ENCODE measurements at regions not wholly inside any gene's neighbourhood (a gene's known extent, or its start where the extent isn't known, plus 50 kb on each side); places are given as distances from the start of the nearest gene placed in this dataset.

DNA sequence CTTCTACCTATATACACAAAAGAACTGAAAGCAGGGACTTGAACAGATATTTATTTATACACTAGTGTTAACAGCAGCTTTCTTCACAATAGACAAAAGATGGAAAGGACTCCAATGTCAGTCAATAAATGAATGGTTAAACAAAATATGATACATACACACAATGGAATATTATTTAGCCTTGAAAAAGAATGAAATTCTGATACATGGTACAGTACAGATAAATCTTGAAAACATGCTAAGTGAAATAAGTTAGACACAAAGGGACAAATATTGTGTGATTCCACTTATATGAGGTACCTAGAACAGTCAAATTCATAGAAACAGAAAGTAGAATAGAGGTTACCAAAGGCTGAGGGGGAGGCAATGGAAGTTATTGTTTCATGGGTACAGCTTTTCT lies 79.8 kb upstream of the ADTRP start:
- TF ChIP-seq, protein P1, sequence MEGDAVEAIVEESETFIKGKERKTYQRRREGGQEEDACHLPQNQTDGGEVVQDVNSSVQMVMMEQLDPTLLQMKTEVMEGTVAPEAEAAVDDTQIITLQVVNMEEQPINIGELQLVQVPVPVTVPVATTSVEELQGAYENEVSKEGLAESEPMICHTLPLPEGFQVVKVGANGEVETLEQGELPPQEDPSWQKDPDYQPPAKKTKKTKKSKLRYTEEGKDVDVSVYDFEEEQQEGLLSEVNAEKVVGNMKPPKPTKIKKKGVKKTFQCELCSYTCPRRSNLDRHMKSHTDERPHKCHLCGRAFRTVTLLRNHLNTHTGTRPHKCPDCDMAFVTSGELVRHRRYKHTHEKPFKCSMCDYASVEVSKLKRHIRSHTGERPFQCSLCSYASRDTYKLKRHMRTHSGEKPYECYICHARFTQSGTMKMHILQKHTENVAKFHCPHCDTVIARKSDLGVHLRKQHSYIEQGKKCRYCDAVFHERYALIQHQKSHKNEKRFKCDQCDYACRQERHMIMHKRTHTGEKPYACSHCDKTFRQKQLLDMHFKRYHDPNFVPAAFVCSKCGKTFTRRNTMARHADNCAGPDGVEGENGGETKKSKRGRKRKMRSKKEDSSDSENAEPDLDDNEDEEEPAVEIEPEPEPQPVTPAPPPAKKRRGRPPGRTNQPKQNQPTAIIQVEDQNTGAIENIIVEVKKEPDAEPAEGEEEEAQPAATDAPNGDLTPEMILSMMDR (IDR thresholded peaks at IDR 0.05), result no peak
- TF ChIP-seq POLR2AphosphoS5 (IDR thresholded peaks at IDR 0.05; ENCODE audit: low read depth, low read length), result no peak
- TF ChIP-seq, protein P2, sequence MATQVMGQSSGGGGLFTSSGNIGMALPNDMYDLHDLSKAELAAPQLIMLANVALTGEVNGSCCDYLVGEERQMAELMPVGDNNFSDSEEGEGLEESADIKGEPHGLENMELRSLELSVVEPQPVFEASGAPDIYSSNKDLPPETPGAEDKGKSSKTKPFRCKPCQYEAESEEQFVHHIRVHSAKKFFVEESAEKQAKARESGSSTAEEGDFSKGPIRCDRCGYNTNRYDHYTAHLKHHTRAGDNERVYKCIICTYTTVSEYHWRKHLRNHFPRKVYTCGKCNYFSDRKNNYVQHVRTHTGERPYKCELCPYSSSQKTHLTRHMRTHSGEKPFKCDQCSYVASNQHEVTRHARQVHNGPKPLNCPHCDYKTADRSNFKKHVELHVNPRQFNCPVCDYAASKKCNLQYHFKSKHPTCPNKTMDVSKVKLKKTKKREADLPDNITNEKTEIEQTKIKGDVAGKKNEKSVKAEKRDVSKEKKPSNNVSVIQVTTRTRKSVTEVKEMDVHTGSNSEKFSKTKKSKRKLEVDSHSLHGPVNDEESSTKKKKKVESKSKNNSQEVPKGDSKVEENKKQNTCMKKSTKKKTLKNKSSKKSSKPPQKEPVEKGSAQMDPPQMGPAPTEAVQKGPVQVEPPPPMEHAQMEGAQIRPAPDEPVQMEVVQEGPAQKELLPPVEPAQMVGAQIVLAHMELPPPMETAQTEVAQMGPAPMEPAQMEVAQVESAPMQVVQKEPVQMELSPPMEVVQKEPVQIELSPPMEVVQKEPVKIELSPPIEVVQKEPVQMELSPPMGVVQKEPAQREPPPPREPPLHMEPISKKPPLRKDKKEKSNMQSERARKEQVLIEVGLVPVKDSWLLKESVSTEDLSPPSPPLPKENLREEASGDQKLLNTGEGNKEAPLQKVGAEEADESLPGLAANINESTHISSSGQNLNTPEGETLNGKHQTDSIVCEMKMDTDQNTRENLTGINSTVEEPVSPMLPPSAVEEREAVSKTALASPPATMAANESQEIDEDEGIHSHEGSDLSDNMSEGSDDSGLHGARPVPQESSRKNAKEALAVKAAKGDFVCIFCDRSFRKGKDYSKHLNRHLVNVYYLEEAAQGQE (IDR thresholded peaks at IDR 0.05; ENCODE audit: insufficient read depth in 1 of 2, low read depth in 2 of 2, low read length in 1 of 2), result no peak
- TF ChIP-seq SIN3A (IDR thresholded peaks at IDR 0.05; ENCODE audit: borderline replicate concordance, insufficient read depth, low read depth, low read length), result no peak
- no peak for TF ChIP-seq TCF7L2 (IDR thresholded peaks at IDR 0.05; ENCODE audit: low read depth, low read length)
